PC-9 (cell line): ENCODE measurements at regions not wholly inside any gene's neighbourhood (a gene's known extent, or its start where the extent isn't known, plus 50 kb on each side); places are given as distances from the start of the nearest gene placed in this dataset.

Experiments used
- EZH2 ChIP-seq: fragments of 200-600 bp; sonication (generic); IDR thresholded peaks from 2 replicates; pipeline ENCODE4 v1.8.0; 2017; ENCODE audit warnings: antibody characterized with exemption, low read depth
- TF ChIP-seq, protein P1 (sequence below): fragments of 200-600 bp; sonication (generic); conservative IDR thresholded peaks from 2 replicates; pipeline ENCODE4 v1.6.1; 2017; ENCODE audit warnings: mixed run types, antibody characterized with exemption, mild to moderate bottlenecking, moderate library complexity

GRCh38 chr9:107190061-107190935 lies 92.8 kb upstream of the RAD23B start:
- TF ChIP-seq, protein P1, sequence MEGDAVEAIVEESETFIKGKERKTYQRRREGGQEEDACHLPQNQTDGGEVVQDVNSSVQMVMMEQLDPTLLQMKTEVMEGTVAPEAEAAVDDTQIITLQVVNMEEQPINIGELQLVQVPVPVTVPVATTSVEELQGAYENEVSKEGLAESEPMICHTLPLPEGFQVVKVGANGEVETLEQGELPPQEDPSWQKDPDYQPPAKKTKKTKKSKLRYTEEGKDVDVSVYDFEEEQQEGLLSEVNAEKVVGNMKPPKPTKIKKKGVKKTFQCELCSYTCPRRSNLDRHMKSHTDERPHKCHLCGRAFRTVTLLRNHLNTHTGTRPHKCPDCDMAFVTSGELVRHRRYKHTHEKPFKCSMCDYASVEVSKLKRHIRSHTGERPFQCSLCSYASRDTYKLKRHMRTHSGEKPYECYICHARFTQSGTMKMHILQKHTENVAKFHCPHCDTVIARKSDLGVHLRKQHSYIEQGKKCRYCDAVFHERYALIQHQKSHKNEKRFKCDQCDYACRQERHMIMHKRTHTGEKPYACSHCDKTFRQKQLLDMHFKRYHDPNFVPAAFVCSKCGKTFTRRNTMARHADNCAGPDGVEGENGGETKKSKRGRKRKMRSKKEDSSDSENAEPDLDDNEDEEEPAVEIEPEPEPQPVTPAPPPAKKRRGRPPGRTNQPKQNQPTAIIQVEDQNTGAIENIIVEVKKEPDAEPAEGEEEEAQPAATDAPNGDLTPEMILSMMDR, result no peak
- no peak for TF ChIP-seq EZH2
